ENCODE measurements at regions not wholly inside any gene's neighbourhood (a gene's known extent, or its start where the extent isn't known, plus 50 kb on each side); places are given as distances from the start of the nearest gene placed in this dataset.

DNA sequence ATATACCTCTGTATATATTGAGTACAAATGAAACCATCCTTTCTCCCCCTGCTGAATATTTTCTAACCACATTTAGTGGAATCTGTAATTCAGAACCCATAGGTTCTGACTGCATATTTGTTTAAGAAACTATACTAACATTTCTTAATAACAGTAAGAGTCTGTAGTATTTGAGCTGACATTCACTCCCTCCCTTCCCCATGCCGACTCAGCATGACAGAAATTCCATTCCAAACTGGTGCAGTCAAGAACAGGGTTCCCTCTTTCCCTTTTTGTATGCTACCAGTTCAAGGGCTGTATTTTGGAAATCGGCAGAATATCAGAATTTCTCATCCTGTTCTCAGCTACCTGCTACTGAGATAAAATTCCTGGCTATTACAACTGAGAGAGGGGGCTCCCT lies 796.6 kb upstream of the DPPA4 start:
- no peak overlapping the region for H3K4me3 ChIP-seq
- FAIRE-seq (no peak), DNase-seq (ENCODE audit: low read depth, low spot score) (no peak), ATAC-seq (no peak)
- H3K79me2 ChIP-seq (ENCODE audit: control insufficient read depth, insufficient read depth, low read length), result no peaks in the 10 kb centered on the region
- no peaks in the 10 kb centered on the region for H3K9me3 ChIP-seq (replicated peaks; ENCODE audit: control insufficient read depth, insufficient read depth, low read length)
- H3K4me2 ChIP-seq (ENCODE audit: control insufficient read depth, insufficient read depth), result no peak overlapping the region
- ChIA-PET POLR2A (no interaction called here), SMC1A (ENCODE audit: uncharacterized antibody, unreplicated experiment) (interaction anchor here (1.5 kb wide), 1 partner anchor 23 kb away, joined by 3 read pairs; no protein-coding TSS in a partner anchor), CTCF (no interaction called here), RAD21 (ENCODE audit: unreplicated experiment) (no interaction called here)
- in situ Hi-C loops (cut with MboI), result no loop called here
- H3K27ac ChIP-seq (ENCODE audit: control insufficient read depth, insufficient read depth), result no peak overlapping the region
- no peak overlapping the region for H3K9ac ChIP-seq (ENCODE audit: control insufficient read depth, insufficient read depth, low read length)
- H3K27me3 ChIP-seq (replicated peaks in 1 of 2; ENCODE audit: control insufficient read depth in 2 of 2, insufficient read depth in 2 of 2, low read length in 1 of 2), result no peaks in the 10 kb centered on the region
- H3K4me1 ChIP-seq (ENCODE audit: control insufficient read depth, insufficient read depth, low read length), result no peaks in the 10 kb centered on the region
- TF ChIP-seq FOXK2 (IDR thresholded peaks at IDR 0.05), result no peak
- no peak for TF ChIP-seq SUZ12 (IDR thresholded peaks at IDR 0.05; ENCODE audit: unreplicated experiment)
- no peak for TF ChIP-seq TCF3 (IDR thresholded peaks at IDR 0.05; ENCODE audit: borderline replicate concordance, insufficient read depth, low read depth, low read length)
- TF ChIP-seq PAX8 (IDR thresholded peaks at IDR 0.05), result no peak
- no peak for TF ChIP-seq IRF4 (IDR thresholded peaks at IDR 0.05; ENCODE audit: low read depth, low read length)
- TF ChIP-seq SIN3A (IDR thresholded peaks at IDR 0.05; ENCODE audit: low read depth, low read length), result no peak
- TF ChIP-seq NR2F1 (conservative IDR thresholded peaks at IDR 0.05), result no peak
- no peak for TF ChIP-seq LARP7 (IDR thresholded peaks at IDR 0.05)
- TF ChIP-seq RFX5 (IDR thresholded peaks at IDR 0.05; ENCODE audit: low read depth, low read length), result no peak
- TF ChIP-seq NBN (IDR thresholded peaks at IDR 0.05), result no peak
- no peak for TF ChIP-seq BRCA1 (IDR thresholded peaks at IDR 0.05; ENCODE audit: low read depth, low read length)
- no peak for TF ChIP-seq RCOR1 (conservative IDR thresholded peaks at IDR 0.05; ENCODE audit: low read depth, low read length)
- TF ChIP-seq, protein P1, sequence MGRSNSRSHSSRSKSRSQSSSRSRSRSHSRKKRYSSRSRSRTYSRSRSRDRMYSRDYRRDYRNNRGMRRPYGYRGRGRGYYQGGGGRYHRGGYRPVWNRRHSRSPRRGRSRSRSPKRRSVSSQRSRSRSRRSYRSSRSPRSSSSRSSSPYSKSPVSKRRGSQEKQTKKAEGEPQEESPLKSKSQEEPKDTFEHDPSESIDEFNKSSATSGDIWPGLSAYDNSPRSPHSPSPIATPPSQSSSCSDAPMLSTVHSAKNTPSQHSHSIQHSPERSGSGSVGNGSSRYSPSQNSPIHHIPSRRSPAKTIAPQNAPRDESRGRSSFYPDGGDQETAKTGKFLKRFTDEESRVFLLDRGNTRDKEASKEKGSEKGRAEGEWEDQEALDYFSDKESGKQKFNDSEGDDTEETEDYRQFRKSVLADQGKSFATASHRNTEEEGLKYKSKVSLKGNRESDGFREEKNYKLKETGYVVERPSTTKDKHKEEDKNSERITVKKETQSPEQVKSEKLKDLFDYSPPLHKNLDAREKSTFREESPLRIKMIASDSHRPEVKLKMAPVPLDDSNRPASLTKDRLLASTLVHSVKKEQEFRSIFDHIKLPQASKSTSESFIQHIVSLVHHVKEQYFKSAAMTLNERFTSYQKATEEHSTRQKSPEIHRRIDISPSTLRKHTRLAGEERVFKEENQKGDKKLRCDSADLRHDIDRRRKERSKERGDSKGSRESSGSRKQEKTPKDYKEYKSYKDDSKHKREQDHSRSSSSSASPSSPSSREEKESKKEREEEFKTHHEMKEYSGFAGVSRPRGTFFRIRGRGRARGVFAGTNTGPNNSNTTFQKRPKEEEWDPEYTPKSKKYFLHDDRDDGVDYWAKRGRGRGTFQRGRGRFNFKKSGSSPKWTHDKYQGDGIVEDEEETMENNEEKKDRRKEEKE (IDR thresholded peaks at IDR 0.05), result no peak
- TF ChIP-seq TCF12 (IDR thresholded peaks at IDR 0.05; ENCODE audit: low read depth, low read length), result no peak
- TF ChIP-seq STAT1 (conservative IDR thresholded peaks at IDR 0.05), result no peak
- TF ChIP-seq, protein P2, sequence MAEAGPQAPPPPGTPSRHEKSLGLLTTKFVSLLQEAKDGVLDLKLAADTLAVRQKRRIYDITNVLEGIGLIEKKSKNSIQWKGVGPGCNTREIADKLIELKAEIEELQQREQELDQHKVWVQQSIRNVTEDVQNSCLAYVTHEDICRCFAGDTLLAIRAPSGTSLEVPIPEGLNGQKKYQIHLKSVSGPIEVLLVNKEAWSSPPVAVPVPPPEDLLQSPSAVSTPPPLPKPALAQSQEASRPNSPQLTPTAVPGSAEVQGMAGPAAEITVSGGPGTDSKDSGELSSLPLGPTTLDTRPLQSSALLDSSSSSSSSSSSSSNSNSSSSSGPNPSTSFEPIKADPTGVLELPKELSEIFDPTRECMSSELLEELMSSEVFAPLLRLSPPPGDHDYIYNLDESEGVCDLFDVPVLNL (IDR thresholded peaks at IDR 0.05; ENCODE audit: low read depth, low read length), result no peak
- no peak overlapping the region for H2AFZ ChIP-seq (ENCODE audit: control insufficient read depth, low read depth, low read length)
- 0% methylated on average over 2 of the region's 2 CpGs for WGBS (ENCODE audit: insufficient coverage, insufficient replicate concordance, low lambda C conversion rate, missing lambda C conversion rate)
- intact Hi-C loops (cut with micrococcal nuclease; ENCODE audit: unreplicated experiment), result no loop called here
- no peaks in the 10 kb centered on the region for H3K36me3 ChIP-seq (ENCODE audit: control insufficient read depth in 2 of 2, insufficient read depth in 2 of 2, low read length in 1 of 2)
- BruUV-seq (replicated peaks), result no TSS peak
- H4K20me1 ChIP-seq (ENCODE audit: control insufficient read depth, insufficient read depth), result no peaks in the 10 kb centered on the region

Data from GM12878 (cell line).